Stimulated activated CD8-positive, alpha-beta memory T cell treated with anti-CD3 and anti-CD28 coated beads, Interleukin-4, amount 100 ng/mL, for 4 hours (primary cell): ENCODE measurements at regions not wholly inside any gene's neighbourhood (a gene's known extent, or its start where the extent isn't known, plus 50 kb on each side); places are given as distances from the start of the nearest gene placed in this dataset.
"Not testable (repeated sequence)": the region's sequence is repeated elsewhere in the genome, so short reads cannot be mapped to it uniquely, and the experiment has no call there.

Experiments
- DNase-seq, 2 donors: peaks; one replicate each; pipeline ENCODE4 v3.0.0-alpha.2; 2020; ENCODE audit warnings: low read depth in 2 of 2, low spot score in 1 of 2

DNA sequence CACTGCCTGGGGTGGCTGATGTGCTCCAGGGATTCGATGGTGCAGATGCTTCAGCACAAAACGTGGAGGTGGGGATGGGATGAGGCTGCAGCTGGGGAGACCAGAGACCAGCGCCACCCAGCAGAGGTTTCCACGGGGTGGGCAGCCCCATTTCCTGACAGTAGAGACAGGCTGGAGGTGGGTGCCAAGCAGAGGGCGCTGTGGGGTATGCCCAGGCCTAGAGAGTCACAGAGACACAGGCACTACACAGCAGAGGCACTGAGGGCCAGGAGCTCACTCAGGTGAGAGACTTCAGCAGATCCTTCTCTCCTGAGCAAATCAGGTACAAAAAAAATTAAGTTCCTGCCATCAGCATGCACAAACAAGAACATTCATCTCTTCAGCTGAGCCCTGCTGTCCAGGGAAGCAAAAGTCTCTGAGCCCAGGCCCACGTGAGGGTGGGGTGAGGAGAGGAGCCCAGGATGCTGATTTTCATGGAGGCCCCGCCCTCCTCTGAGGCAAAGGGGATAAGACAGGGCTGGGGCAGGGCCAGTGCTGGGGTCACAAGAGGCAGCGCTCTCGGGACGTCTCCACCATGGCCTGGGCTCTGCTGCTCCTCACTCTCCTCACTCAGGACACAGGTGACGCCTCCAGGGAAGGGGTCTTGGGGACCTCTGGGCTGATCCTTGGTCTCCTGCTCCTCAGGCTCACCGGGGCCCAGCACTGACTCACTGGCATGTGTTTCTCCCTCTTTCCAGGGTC, 53.1 kb downstream of the GGTLC2 start:
- no peak for DNase-seq

DNA sequence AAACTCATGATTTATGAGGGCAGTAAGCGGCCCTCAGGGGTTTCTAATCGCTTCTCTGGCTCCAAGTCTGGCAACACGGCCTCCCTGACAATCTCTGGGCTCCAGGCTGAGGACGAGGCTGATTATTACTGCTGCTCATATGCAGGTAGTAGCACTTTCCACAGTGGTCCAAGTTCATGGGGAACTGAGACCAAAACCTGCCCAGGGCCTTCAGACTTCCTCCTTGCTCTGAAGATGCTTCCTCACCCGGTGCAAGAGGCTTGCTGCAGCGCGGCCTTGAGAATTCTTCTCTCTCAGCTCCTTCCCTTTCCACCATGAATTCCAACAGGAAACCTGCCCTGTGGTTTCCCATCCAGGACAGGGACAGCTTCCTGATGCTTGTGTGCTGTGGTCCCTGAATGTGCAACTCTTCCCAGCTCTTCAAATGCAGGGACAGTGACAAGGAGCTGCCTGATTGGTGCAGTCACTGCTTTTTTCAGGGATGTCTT, 53.9 kb downstream of the GGTLC2 start:
- DNase-seq = no peak

DNA sequence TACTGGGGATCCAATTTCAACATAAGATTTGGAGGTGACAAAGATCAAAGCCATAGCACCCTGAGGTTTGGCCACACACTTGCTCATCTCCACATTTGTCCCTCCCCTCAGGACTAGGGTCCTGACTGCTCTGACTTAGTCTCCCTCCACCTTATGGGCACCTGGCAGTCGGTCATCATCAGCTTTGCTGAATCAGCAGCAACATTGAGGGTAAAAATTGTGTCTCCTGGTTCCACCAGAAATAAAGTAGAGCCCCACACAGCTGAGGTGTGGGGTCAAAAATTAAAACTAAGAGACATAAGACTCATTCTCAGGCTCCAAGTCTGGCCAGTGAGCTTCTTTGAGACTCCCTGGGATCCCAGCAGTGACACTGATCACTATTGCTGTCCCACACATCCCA, 56.2 kb downstream of the GGTLC2 start:
- no peak for DNase-seq

DNA sequence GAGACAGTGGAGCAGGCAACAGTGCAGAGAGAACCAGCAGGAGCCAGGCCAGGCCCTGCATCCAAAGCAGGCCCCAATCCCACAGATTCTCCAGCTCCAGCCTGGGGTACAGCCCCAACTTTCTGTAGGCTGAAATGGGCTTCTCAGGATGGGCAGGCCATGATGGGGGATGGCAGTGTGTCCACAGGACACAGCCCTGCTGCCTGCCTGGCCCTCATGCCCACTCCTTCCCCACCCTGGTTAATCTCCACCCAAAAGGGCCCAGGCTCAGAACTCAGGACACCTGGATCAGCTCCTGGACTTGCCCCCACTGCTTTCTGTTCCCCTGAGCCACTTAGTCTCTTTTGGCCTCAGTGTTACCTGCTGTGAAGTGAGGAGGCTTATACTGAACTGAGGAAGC, 57.1 kb downstream of the GGTLC2 start:
- not testable (repeated sequence) for DNase-seq

DNA sequence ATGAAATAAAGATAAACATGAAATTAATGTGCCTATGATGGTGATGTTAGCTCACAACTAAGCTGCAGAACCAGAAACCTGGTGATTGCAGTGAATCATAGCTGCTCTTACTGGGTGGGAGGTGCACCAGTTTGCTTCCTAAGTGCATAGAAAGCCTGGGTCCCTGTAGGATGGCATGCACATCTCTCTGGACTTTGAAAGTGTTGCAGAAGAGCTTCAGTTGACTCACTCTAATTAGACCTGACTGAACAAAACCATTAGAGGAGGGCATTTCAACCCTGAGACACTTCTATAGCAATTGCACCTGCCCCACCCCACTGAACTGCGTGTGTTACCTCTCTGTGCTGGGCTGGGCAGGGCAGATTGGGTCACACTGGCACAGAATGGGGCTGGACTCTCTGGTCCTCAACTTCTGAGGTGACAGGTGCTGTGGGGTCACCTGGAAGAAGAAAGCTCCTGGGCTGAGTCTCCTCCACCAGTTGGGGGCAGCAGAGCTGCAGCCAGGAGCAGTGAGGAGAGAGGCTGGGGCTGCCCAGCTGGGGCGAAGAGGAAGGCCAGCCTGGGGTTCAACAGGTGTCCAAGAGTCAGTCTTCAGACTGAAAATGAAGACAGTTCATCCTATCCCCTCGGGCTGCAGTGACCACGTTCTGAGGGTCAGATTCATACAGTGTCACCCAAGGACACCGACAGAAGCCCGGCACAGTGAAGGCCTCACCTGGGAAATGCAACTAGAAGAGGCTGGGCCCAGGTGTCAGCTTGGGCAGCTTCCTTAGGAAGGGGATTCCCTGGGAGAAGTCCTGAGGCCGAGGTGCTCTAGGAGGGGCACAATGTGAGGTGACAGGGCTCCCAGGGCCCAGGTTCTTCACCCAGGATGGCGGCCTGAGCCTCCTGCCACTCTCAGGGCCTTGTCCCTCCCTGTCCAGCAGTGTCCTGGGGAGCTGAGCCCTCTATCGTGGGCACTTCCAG, 58.1 kb downstream of the GGTLC2 start:
- no peak for DNase-seq

DNA sequence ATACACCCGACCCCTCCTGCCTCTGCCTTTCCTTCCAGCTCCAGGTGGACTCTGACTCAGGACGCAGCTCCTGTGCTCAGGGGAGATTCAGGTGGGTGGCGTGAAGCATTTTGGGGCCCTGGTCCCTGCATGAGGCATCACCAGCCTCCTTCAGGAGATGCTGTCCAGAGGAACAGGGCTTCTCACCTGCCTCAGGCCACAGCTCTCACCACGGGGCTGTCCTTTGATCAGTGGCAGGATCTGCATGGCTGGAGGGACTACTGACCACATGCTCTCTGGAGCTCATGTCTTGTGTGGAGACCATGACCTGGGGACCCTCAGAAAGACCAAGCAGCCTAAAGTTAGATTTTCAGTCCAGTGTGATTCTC, 58.8 kb downstream of the GGTLC2 start:
- no peak for DNase-seq

DNA sequence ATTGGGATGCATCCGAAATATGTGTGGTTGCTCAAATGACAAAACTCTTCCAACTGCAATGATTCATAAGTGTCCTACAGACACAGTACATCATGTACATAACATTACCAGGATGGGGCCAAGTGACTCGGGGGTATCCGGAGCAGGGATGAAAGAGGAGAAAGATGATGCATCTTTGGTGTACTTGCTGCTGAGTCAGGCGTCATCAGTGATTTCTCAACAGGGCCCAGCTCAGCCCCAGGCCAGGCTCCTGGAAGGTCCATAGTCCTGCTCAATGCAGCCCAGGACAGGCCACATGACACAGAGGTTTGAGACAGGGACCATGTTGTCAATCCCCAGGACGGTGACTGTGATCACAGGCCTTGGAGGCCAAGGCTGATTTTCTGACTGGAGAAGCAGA, 59.3 kb downstream of the GGTLC2 start:
- DNase-seq = no peak

DNA sequence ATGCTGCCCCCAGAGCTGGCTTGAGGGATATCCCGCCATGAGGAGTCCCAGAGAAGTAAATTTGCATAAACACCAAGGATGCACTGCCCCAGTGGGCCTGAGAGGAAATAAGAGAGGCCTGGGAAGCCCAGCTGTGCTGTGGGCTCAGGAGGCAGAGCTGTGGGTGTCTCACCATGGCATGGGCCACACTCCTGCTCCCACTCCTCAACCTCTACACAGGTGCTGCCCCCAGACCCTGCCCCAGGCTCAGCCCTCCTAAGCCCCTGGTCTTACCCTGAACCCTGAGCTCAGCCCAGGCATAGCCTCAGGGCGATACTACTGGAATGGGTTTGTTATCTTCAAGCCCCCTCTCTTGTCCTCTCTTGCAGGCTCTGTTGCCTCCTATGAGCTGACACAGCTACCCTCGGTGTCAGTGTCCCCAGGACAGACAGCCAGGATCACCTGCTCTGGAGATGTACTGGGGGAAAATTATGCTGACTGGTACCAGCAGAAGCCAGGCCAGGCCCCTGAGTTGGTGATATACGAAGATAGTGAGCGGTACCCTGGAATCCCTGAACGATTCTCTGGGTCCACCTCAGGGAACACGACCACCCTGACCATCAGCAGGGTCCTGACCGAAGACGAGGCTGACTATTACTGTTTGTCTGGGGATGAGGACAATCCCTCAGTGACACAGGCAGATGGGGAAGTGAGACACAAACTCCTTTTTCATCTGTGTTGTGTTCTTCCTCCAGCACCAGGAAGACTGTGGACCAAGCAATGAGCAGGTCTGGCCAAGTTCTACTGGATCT, 59.9 kb downstream of the GGTLC2 start:
- DNase-seq = no peak

DNA sequence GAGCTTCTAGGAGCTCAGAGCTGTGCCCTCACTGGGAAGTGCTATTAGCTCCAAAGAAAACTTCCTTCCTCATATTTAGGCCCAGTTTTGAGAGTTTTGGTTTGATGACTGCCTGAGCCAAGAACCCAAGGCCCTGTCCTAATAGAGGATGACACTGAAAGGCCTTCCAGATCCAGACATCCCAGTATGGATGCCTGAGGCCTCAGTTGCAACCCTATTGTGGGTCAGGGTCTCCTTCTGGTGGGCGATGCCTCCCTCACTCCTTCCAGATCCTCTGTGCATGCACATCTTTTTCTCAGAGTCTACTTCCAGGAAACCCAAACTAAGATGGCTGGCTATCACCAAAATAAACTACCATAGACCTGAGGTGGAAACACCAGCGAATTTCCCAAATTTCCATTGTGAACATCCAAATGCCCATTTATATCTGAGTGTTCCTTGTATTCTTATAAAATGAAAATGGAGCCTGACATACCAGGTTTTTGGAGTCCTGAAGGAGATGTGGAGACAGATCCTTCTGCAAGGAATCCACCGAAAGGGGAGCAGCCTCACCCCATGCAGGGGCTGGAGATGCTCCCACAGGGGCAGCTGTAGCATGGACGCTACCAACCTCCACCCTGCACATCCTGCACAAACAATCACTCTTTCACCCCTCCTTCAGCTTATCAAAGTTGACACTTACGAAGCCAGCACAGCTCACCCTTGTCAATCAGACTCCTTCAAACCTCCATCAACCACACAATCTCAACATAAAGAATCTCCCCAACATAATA, 61.1 kb downstream of the GGTLC2 start:
- DNase-seq = no peak

DNA sequence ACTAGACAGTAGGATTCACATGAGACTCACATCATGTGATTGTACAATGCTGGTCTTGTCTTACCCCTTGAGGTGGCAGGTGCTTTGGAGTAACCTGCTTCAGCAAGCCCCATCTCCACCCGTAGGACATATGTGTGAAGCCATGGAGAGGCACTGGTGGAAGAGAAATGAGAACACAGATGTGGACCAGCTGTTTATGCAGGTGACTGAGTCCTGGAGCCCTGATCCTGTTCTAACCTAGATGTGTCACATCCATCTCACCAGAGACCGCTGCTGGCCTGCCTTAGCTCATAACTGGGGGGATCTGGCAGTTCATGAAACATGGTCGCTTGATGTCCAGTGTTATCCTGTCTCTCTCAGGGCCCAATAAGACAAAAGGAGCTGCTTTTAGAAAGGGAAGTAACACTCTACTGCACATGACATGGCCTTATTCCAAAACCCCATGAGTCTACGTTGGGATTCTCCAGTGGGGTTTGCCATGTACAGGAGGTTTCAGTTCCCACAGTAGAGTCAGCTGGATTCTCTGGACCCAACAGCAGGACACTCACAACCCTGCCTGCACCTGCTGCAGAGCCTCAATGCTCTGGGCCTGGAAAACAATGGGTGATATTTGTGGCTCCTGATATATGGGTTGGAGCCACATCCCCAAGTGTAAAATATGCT, 62.0 kb downstream of the GGTLC2 start:
- no peak for DNase-seq

DNA sequence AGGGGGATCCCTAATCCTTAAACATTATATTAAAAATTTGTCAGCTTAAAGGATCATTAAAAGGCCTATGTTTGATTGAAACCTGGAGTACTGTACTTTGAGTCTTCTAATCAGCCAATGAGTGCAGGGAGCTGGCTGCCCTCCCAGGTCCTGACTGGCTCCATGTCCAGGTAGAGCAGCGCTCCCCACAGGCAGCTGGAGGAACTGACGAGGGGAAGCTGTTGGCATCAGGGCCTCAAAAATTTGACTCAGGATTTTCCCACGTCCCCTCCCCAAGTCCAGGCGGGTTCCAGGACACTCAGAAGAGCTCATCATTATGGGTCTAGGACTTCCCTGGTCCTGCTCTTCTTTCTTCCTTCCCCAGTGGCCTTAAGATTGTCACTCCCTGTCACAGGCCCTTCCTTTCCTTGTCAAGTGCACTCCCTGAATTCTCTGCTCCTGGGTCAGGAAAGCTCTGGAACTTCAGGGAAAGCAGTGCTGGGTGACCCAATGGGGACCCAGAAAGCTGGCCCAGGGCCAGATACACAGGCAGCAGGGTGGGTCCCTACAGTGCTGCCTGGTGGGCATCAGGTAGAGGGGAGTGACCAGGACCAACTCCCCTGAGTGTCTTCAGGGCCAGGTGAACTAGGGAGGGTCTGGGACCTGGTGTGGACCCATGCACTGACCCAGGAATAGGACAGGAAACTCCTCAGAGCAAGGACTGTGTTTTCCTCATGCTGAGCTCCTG, 65.5 kb downstream of the GGTLC2 start:
- DNase-seq = no peak

DNA sequence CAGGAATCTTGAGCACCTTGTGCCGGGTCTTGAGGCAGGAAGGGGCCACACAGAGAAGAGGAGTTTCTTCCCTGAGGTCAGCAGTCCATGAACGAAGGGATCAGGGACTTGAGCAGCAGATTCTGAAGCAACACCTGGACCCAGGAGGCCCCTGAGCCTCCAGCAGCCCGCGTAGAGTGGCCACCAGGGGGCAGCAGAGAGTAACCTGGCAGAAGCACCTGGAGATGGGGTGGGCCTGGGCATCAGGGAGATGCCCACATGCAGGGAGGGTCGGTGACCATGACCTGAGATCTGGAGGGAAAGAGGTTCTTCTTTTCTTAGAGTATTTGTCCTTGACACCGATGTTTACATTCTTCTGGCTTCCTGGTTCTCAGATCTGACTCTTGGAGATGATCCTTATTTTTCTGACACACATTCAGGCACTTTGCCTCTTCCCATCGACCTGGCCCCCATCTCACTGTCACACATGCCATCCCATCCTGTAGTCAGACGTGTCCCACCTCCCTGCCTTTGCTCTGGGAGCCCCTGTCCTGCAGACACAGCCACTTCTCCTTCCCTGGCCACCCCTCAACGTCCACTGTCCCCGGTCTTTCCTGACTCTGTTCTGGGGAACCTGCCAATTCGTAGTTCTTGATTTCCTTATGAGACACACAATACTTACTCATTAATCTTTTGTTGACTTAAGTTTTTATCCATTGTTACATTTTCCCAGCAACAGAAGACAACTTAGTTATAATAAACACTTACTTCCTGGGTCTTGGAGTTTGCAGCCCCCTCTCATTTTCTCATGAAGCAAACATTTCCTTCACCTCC, 66.5 kb downstream of the GGTLC2 start:
- peak; percentile 51 to 56 for DNase-seq

DNA sequence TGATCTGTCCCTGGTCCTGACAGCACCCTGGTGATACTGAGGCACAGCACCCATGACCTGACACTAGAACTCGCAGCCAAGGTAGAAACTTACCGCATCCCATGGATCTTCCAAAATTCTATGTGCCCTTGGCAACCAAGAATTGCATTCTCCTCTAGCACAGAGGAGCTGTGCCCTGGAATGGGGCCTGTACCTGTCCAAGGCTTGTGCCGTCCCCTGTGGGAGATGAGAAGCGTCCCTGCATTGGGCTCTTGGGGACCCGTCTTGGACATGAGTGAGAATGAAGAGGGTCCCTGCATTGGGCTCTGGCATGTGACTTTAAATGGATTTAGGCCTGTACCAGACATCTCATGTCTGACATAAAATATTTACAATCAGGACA, 67.1 kb downstream of the GGTLC2 start:
- DNase-seq = no peak

DNA sequence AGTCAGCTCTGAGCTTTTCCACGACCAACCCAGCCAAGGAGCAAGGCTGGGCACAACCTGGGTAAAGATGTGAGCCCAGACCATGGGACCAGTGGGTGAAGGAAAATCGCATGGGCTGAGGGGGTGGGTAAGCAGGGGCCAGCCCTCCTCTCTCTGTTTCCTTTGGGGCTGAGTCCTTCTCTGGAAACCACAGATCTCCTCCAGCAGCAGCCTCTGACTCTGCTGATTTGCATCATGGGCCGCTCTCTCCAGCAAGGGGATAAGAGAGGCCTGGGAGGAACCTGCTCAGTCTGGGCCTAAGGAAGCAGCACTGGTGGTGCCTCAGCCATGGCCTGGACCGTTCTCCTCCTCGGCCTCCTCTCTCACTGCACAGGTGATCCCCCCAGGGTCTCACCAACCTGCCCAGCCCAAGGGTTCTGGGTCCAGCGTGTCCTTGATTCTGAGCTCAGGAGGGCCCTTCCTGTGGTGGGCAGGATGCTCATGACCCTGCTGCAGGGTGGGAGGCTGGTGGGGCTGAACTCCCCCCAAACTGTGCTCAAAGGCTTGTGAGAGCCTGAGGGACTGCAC, 67.8 kb downstream of the GGTLC2 start:
- DNase-seq = no peak

DNA sequence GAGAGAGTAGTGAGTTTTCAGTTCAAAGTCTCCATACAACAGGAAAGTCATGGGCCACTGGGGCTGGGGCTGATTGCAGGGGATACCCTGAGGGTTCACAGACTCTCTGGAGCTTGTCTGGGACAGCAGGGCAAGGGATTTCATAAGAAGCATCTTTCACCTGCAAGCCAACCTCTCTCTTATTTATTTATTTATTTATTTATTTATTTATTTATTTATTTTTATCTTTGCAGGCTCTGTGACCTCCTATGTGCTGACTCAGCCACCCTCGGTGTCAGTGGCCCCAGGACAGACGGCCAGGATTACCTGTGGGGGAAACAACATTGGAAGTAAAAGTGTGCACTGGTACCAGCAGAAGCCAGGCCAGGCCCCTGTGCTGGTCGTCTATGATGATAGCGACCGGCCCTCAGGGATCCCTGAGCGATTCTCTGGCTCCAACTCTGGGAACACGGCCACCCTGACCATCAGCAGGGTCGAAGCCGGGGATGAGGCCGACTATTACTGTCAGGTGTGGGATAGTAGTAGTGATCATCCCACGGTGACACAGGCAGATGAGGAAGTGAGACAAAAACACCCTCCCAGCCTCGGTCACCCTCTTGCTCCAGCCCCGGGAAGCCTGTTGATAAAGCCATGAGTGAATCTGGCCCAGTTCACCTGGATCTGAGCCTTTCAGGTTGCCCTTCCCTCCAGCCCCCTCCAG, 68.4 kb downstream of the GGTLC2 start:
- DNase-seq = no peak

DNA sequence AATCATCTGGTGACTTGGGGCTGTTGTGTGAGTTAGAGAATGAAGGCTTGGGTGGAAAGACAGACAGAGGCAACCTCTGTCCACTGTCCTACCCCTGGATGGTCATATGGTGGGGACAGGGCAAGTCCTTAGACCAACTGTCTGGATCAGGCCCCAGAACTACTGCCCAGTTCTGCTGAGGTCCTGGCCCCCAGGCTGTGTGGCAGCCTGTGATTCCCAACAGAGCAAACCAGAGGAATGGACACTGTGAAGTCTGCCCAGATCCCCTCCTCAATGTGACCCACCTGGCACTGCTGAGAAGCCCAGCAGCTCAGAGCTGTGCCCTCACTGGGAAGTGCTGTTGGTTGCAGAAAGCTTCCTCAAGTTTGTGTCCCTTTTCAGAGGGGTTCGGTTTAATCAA, 69.0 kb downstream of the GGTLC2 start:
- no peak for DNase-seq

DNA sequence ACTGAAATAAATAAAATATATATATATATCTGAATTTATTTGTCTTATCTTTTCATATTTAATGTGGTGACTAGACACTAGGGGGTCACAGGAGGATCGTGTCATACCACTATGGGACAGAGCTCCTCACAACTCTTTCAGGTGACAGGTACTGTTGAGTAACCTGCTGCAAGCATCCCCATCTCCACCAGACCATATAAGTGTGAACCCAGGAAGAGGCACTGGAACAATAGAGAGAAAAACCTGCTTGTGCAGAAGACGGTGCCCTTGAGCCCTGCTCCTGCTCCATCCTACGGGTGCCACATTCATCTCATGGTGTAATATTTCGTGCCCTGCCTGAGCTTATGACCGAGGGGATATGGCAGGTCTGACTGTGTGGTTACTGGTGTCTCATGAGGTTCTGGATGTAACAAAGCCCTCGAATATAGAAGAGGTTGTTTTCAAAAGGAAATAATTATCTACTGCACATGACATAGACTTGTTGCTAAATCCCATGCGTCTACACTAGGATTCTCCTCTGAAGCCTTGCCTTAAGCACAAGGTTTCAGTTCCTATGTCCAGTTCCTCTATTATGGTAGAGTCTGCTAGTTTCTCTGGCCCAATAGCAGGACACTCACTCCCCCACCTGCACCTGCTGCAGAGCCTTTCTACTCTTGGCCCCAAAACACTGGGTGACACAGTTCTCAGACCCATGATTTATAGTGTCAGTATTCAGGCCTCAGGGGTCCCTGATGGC, 70.4 kb downstream of the GGTLC2 start:
- no peak for DNase-seq
